Caco-2 (cell line): ENCODE measurements at regions not wholly inside any gene's neighbourhood (a gene's known extent, or its start where the extent isn't known, plus 50 kb on each side); places are given as distances from the start of the nearest gene placed in this dataset.

Experiments
- BruUV-seq: library from RNA; stranded (reverse); fragments of 400-500 nt; replicated peaks from 2 replicates; lab custom pipeline; 2021; lab: Mats Ljungman, UMichigan
- CTCF ChIA-PET: fragments of 300-600 bp; sonication (Branson Sonifier 250); formaldehyde crosslinking; loops from one replicate; lab custom pipeline; 2022; ENCODE audit warnings: antibody characterized with exemption; lab: Charles Lee
- POLR2A ChIA-PET: fragments of 300-600 bp; sonication (Branson Sonifier 250); formaldehyde crosslinking; loops from one replicate; lab custom pipeline; 2022; ENCODE audit warnings: antibody characterized with exemption; lab: Charles Lee
- DNase-seq, 2 experiments: peaks; one replicate each; pipeline versions ENCODE4 v3.0.0 to v3.0.0-alpha.2; 2020 to 2022
- H3K27me3 ChIP-seq: replicated peaks from 2 replicates; pipeline ENCODE4 v1.6.0; 2011; ENCODE audit warnings: low read length; ENCODE audit not compliant: control insufficient read depth, insufficient read depth
- H3K36me3 ChIP-seq: 2 replicates; pipeline ENCODE4 v1.5.1; 2011; ENCODE audit warnings: low read length; ENCODE audit not compliant: control insufficient read depth, insufficient read depth
- H3K4me1 ChIP-seq: fragments of 250-450 bp; sonication (Bioruptor Pico); 2 replicates; pipeline ENCODE4 v1.5.1; 2020; ENCODE audit warnings: mild to moderate bottlenecking
- H3K4me3 ChIP-seq: 2 replicates; pipeline ENCODE4 v1.5.1; 2011; ENCODE audit warnings: low read depth, mild to moderate bottlenecking, control low read depth, low read length
- H3K9me3 ChIP-seq: fragments of 250-450 bp; sonication (Bioruptor Pico); 2 replicates; pipeline ENCODE4 v1.5.1; 2020; ENCODE audit warnings: mild to moderate bottlenecking, moderate library complexity
- H3K27ac Mint-ChIP-seq: one replicate; pipeline ENCODE4 v1.8.0; 2022; ENCODE audit warnings: mixed read lengths; ENCODE audit not compliant: unreplicated experiment
- H3K27me3 Mint-ChIP-seq: one replicate; pipeline ENCODE4 v1.8.0; 2022; ENCODE audit warnings: mixed read lengths; ENCODE audit not compliant: insufficient read depth, unreplicated experiment
- H3K36me3 Mint-ChIP-seq: one replicate; pipeline ENCODE4 v1.8.0; 2022; ENCODE audit warnings: mild to moderate bottlenecking, mixed read lengths; ENCODE audit not compliant: insufficient read depth, unreplicated experiment
- H3K4me1 Mint-ChIP-seq: one replicate; pipeline ENCODE4 v1.8.0; 2022; ENCODE audit warnings: low read depth, mixed read lengths; ENCODE audit not compliant: unreplicated experiment
- H3K4me3 Mint-ChIP-seq: one replicate; pipeline ENCODE4 v1.8.0; 2022; ENCODE audit warnings: mild to moderate bottlenecking, moderate library complexity, mixed read lengths; ENCODE audit not compliant: unreplicated experiment
- H3K9me3 Mint-ChIP-seq: one replicate; pipeline ENCODE4 v1.8.0; 2022; ENCODE audit warnings: mixed read lengths; ENCODE audit not compliant: unreplicated experiment
- intact Hi-C: fragments of 100-400 bp; cut with micrococcal nuclease; formaldehyde crosslinking; loops from one replicate; pipeline ENCODE4 v1.10.0; 2022; ENCODE audit not compliant: unreplicated experiment
- TF ChIP-seq, protein P1 (sequence below), 2 experiments: fragments of 200-600 bp in 1 of 2; IDR thresholded peaks; 1 replicate in 1 of 2; 2 replicates in 1 of 2; pipeline versions ENCODE4 v1.5.1 to v1.8.0; 2011 to 2022; ENCODE audit warnings: antibody characterized with exemption in 1 of 2, control low read depth in 1 of 2, inconsistent platforms in 1 of 2, low read depth in 1 of 2, low read length in 1 of 2, mild to moderate bottlenecking in 1 of 2, moderate library complexity in 1 of 2; ENCODE audit not compliant: insufficient read depth in 1 of 2, severe bottlenecking in 1 of 2, unreplicated experiment in 1 of 2

DNA sequence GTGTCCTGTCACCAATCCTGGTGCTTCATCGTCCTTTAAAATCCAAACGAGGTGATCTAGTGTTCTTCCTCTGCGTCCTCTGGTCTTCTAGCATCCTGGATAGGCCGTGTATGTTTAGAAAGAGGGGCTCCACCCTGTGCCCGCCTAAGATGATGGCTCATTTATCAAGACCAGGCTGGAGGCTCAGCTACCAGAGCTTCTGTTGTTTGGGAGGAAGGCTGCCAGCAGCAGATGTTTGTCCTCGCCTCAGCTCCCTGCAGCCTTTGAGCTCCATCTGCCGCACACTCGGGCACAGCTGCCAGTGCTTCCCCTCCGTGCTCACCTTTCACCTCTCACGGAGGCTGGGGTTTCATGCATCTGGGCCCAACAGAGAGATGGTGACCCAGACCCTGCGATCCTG, 954.7 kb upstream of the RBFOX1 start:
- ChIA-PET POLR2A (no interaction called here), CTCF (no interaction called here)
- Mint-ChIP-seq H3K4me1 (no peaks in the 10 kb centered on the region), H3K4me3 (no peak overlapping the region), H3K36me3 (no peaks in the 10 kb centered on the region), H3K27me3 (no peaks in the 10 kb centered on the region), H3K27ac (no peak overlapping the region), H3K9me3 (no peaks in the 10 kb centered on the region)
- no peaks in the 10 kb centered on the region for H3K4me1 ChIP-seq
- DNase-seq: no peak
- H3K36me3 ChIP-seq: no peaks in the 10 kb centered on the region
- H3K27me3 ChIP-seq: no peaks in the 10 kb centered on the region
- H3K4me3 ChIP-seq: no peak overlapping the region
- intact Hi-C loops: no loop called here
- no TSS peak for BruUV-seq
- H3K9me3 ChIP-seq: no peaks in the 10 kb centered on the region
- TF ChIP-seq, protein P1, sequence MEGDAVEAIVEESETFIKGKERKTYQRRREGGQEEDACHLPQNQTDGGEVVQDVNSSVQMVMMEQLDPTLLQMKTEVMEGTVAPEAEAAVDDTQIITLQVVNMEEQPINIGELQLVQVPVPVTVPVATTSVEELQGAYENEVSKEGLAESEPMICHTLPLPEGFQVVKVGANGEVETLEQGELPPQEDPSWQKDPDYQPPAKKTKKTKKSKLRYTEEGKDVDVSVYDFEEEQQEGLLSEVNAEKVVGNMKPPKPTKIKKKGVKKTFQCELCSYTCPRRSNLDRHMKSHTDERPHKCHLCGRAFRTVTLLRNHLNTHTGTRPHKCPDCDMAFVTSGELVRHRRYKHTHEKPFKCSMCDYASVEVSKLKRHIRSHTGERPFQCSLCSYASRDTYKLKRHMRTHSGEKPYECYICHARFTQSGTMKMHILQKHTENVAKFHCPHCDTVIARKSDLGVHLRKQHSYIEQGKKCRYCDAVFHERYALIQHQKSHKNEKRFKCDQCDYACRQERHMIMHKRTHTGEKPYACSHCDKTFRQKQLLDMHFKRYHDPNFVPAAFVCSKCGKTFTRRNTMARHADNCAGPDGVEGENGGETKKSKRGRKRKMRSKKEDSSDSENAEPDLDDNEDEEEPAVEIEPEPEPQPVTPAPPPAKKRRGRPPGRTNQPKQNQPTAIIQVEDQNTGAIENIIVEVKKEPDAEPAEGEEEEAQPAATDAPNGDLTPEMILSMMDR (IDR thresholded peaks at IDR 0.05; ENCODE audit: insufficient read depth in 1 of 2, low read depth in 1 of 2, low read length in 1 of 2, severe bottlenecking in 1 of 2, unreplicated experiment in 1 of 2): no peak

DNA sequence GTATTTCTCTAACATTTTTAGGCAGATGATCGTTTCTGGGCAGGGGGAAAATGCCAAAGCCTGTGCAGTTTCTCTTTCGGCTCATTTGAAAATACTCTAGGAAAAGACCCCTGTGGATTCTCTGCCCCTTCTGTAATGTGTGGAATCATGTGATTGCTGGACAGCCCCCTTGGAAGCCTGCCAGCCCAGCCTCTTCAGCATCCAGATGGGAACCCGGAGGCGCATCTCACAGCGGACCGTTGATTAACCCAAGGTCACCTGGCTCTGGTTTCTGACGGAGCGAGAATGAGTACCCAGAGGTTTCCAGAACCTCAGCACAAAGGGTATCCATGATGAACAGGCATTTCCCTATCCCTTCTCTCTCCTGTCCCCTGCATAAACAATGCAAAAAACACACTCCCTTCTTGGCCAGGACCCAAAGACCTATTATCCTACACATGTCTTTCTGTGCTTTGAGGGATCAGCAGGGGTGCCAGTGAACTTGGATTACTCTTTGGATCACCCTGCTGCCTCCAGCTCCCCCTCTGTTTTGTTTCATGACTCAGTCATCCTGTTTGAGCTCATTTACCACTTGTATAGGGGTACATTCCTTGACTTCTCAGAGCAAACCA, 957.1 kb upstream of the RBFOX1 start:
- Mint-ChIP-seq H3K4me1 (no peaks in the 10 kb centered on the region), H3K27me3 (no peaks in the 10 kb centered on the region)
- H3K27me3 ChIP-seq: no peaks in the 10 kb centered on the region

DNA sequence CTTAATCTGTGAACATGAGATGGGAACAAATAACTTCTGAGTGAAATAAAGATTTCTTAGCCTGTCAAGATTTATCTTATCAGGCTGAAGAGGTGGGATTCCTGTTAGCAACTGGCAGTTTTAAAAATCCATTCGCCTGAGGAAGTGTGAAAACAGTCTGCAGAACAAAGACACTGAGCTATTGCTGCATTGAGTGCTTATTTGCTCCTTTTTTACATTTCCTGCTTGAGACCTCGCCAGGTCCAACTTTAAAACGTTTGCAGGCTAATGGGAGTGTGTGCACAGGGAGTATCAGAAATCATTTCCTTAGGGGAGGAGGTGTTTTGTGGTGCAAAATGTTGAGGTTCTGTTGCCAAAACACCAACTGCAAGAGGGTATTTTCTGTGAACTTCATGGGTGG, 957.8 kb upstream of the RBFOX1 start:
- Histone ChIP-seq H3K9me3 (no peaks in the 10 kb centered on the region), H3K4me1 (no peaks in the 10 kb centered on the region), H3K36me3 (no peaks in the 10 kb centered on the region), H3K27me3 (no peaks in the 10 kb centered on the region), H3K4me3 (no peak overlapping the region)
- Mint-ChIP-seq H3K36me3 (no peaks in the 10 kb centered on the region), H3K4me1 (no peaks in the 10 kb centered on the region), H3K27ac (no peak overlapping the region), H3K4me3 (no peak overlapping the region), H3K9me3 (no peaks in the 10 kb centered on the region), H3K27me3 (no peaks in the 10 kb centered on the region)
- BruUV-seq: no TSS peak
- intact Hi-C loops: no loop called here
- CTCF ChIA-PET: no interaction called here
- DNase-seq: no peak
- TF ChIP-seq, protein P1 (IDR thresholded peaks at IDR 0.05; ENCODE audit: insufficient read depth in 1 of 2, low read depth in 1 of 2, low read length in 1 of 2, severe bottlenecking in 1 of 2, unreplicated experiment in 1 of 2): no peak
- POLR2A ChIA-PET: no interaction called here

More for the DNA sequence above, 957.1 kb upstream of the RBFOX1 start:
- TF ChIP-seq, protein P1 (IDR thresholded peaks at IDR 0.05; ENCODE audit: insufficient read depth in 1 of 2, low read depth in 1 of 2, low read length in 1 of 2, severe bottlenecking in 1 of 2, unreplicated experiment in 1 of 2): no peak
- H3K4me1 ChIP-seq: no peaks in the 10 kb centered on the region
- POLR2A ChIA-PET: no interaction called here
- no peak overlapping the region for H3K27ac Mint-ChIP-seq
- DNase-seq: no peak
- no peaks in the 10 kb centered on the region for H3K36me3 ChIP-seq
- H3K9me3 ChIP-seq: no peaks in the 10 kb centered on the region
- BruUV-seq: no TSS peak
- CTCF ChIA-PET: no interaction called here
- no peaks in the 10 kb centered on the region for H3K9me3 Mint-ChIP-seq
- no peak overlapping the region for H3K4me3 Mint-ChIP-seq
- no peak overlapping the region for H3K4me3 ChIP-seq
- H3K36me3 Mint-ChIP-seq: no peaks in the 10 kb centered on the region
- intact Hi-C loops: no loop called here
